VCaP (cell line): ENCODE measurements at regions not wholly inside any gene's neighbourhood (a gene's known extent, or its start where the extent isn't known, plus 50 kb on each side); places are given as distances from the start of the nearest gene placed in this dataset.
A peak's percentile ranks its signal among the peaks of the same experiment; 100 is the strongest.

Experiments used
- H3K27ac ChIP-seq: fragments of 450-650 bp; 2 replicates; pipeline ENCODE4 v1.5.1; 2017
- CTCF ChIP-seq: fragments of 450-650 bp; conservative IDR thresholded peaks from 2 replicates; pipeline ENCODE4 v1.5.1; 2017; ENCODE audit warnings: mild to moderate bottlenecking, moderate library complexity

GRCh38 chrY:7275014-7275413 lies 363.5 kb upstream of the AMELY start:
- no peak overlapping the region; the same call in 1 of the 2 replicates for H3K27ac ChIP-seq
- TF ChIP-seq CTCF, result no peak

GRCh38 chrY:7274369-7274913 lies 362.9 kb upstream of the AMELY start:
- TF ChIP-seq CTCF, result no peak
- H3K27ac ChIP-seq, result peak overlapping the region; percentile 74

- TF ChIP-seq CTCF, result no peak
- peak overlapping the region; percentile 74 for H3K27ac ChIP-seq
These were observed 362.1 kb upstream of the AMELY start for GRCh38 chrY:7273587-7274203.

GRCh38 chrY:7272556-7273195 lies 361.1 kb upstream of the AMELY start:
- TF ChIP-seq CTCF, result peak; percentile 21; the same call in 1 of the 2 replicates
- peak overlapping the region; percentile 74; the same call in 1 of the 2 replicates for H3K27ac ChIP-seq

- TF ChIP-seq CTCF, result no peak
- no peak overlapping the region for H3K27ac ChIP-seq
These were observed 352.2 kb upstream of the AMELY start for GRCh38 chrY:7263773-7264172.

- no peak for TF ChIP-seq CTCF
- no peak overlapping the region for H3K27ac ChIP-seq
These were observed 351.0 kb upstream of the AMELY start for GRCh38 chrY:7262531-7262930.

GRCh38 chrY:7261254-7261653 lies 349.7 kb upstream of the AMELY start:
- H3K27ac ChIP-seq, result no peak overlapping the region
- TF ChIP-seq CTCF, result no peak
